ENCODE measurements at regions not wholly inside any gene's neighbourhood (a gene's known extent, or its start where the extent isn't known, plus 50 kb on each side); places are given as distances from the start of the nearest gene placed in this dataset.
A peak's percentile ranks its signal among the peaks of the same experiment; 100 is the strongest.
"Not testable (repeated sequence)": the region's sequence is repeated elsewhere in the genome, so short reads cannot be mapped to it uniquely, and the experiment has no call there.

- CTCF ChIA-PET = no interaction called here
- POLR2A ChIA-PET = no interaction called here
- no peaks in the 10 kb centered on the region for H3K4me1 Mint-ChIP-seq
- intact Hi-C loops (cut with DNase I, micrococcal nuclease) = no loop called here
- H3K4me3 Mint-ChIP-seq = no peak overlapping the region
- H3K27ac Mint-ChIP-seq = no peak overlapping the region
- peaks cover 20% of the 10 kb centered on the region for H3K9me3 Mint-ChIP-seq (ENCODE audit: low read depth)
- H3K36me3 Mint-ChIP-seq (ENCODE audit: low read depth) = no peaks in the 10 kb centered on the region
- H3K27me3 Mint-ChIP-seq = no peaks in the 10 kb centered on the region
- DNase-seq (peak; percentile 17), ATAC-seq (no peak)
These were observed 131.2 kb upstream of the FOXG1 start for GRCh38 chr14:28635387-28635786.

GRCh38 chr14:28635816-28636215, 130.8 kb upstream of the FOXG1 start:
- CTCF ChIA-PET, POLR2A ChIA-PET: not testable (repeated sequence)

GRCh38 chr14:28641189-28641588, 125.4 kb upstream of the FOXG1 start:
- DNase-seq; H3K4me1 Mint-ChIP-seq; H3K36me3 Mint-ChIP-seq (ENCODE audit: low read depth); H3K27ac Mint-ChIP-seq; CTCF ChIA-PET; intact Hi-C loops (cut with DNase I, micrococcal nuclease); ATAC-seq; H3K4me3 Mint-ChIP-seq; H3K27me3 Mint-ChIP-seq; POLR2A ChIA-PET: not testable (repeated sequence)
- peaks cover 12% of the 10 kb centered on the region for H3K9me3 Mint-ChIP-seq (ENCODE audit: low read depth)

More at GRCh38 chr14:28635816-28636215, 130.8 kb upstream of the FOXG1 start:
- H3K4me3 Mint-ChIP-seq; intact Hi-C loops (cut with DNase I, micrococcal nuclease); H3K27me3 Mint-ChIP-seq; ATAC-seq; H3K27ac Mint-ChIP-seq; H3K4me1 Mint-ChIP-seq; H3K36me3 Mint-ChIP-seq (ENCODE audit: low read depth); DNase-seq: not testable (repeated sequence)
- peaks cover 19% of the 10 kb centered on the region for H3K9me3 Mint-ChIP-seq (ENCODE audit: low read depth)

- no peaks in the 10 kb centered on the region for H3K36me3 Mint-ChIP-seq (ENCODE audit: low read depth)
- no peaks in the 10 kb centered on the region for H3K4me1 Mint-ChIP-seq
- peaks cover 12% of the 10 kb centered on the region for H3K9me3 Mint-ChIP-seq (ENCODE audit: low read depth)
- ChIA-PET CTCF (no interaction called here), POLR2A (no interaction called here)
- no peaks in the 10 kb centered on the region for H3K27me3 Mint-ChIP-seq
- no peak overlapping the region for H3K27ac Mint-ChIP-seq
- no peak for DNase-seq
- intact Hi-C loops (cut with DNase I, micrococcal nuclease) = no loop called here
- ATAC-seq = no peak
- H3K4me3 Mint-ChIP-seq = no peak overlapping the region
These were observed 115.4 kb upstream of the FOXG1 start for GRCh38 chr14:28651148-28651547.

DNA sequence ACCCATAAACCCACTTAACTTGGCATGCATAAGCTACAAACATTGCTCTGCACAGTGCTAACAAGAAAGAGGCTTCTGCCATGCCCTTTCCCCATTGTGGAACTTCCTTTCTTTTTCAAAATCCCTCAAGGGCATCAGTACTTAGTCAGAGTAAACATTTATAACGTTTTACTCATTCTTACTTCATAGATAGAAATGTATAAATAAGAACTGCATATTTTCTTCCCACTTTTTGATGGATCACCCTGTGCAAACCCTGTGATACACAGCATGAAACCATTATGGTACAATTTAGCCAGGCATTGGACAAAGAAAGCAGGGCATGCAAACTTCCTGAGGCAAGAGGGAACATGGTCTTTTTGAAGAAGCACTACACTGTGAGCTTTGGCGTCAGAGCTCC, 113.8 kb upstream of the FOXG1 start:
- Mint-ChIP-seq H3K9me3 (ENCODE audit: low read depth) (peaks cover 12% of the 10 kb centered on the region), H3K4me1 (no peaks in the 10 kb centered on the region), H3K4me3 (no peak overlapping the region), H3K36me3 (ENCODE audit: low read depth) (no peaks in the 10 kb centered on the region), H3K27me3 (no peaks in the 10 kb centered on the region), H3K27ac (no peak overlapping the region)
- ATAC-seq (no peak), DNase-seq (no peak)
- POLR2A ChIA-PET = no interaction called here
- intact Hi-C loops (cut with DNase I, micrococcal nuclease) = no loop called here
- CTCF ChIA-PET = no interaction called here

DNA sequence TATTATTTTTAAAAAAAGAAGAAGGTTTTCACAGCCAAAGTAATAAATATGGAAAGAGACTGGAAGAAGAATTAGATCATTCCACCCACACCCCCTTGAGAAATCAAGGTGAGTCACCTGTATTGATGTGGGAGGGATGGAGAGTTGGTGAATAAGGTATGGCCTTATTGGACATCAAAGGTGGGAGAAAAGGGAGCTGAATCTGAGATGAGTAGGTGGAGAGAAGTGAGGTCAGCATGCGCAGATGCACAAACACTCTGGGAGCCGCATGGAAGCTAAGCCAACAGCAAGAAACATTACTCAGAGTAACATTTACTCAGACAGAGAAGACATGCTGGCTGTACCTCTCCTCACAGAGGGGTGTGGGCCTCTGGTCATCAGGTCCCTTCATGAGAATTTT, 113.1 kb upstream of the FOXG1 start:
- ChIA-PET POLR2A (no interaction called here), CTCF (no interaction called here)
- ATAC-seq (no peak), DNase-seq (no peak)
- Mint-ChIP-seq H3K27me3 (no peaks in the 10 kb centered on the region), H3K27ac (no peak overlapping the region), H3K4me3 (no peak overlapping the region), H3K4me1 (no peaks in the 10 kb centered on the region), H3K9me3 (ENCODE audit: low read depth) (peaks cover 12% of the 10 kb centered on the region), H3K36me3 (ENCODE audit: low read depth) (no peaks in the 10 kb centered on the region)
- intact Hi-C loops (cut with DNase I, micrococcal nuclease) = no loop called here

GRCh38 chr14:28656704-28657255, 109.8 kb upstream of the FOXG1 start:
- CTCF ChIA-PET = no interaction called here
- no peak overlapping the region for H3K27ac Mint-ChIP-seq
- H3K36me3 Mint-ChIP-seq (ENCODE audit: low read depth) = no peaks in the 10 kb centered on the region
- DNase-seq (no peak), ATAC-seq (no peak)
- no peaks in the 10 kb centered on the region for H3K27me3 Mint-ChIP-seq
- POLR2A ChIA-PET = no interaction called here
- H3K4me3 Mint-ChIP-seq = no peak overlapping the region
- no peaks in the 10 kb centered on the region for H3K4me1 Mint-ChIP-seq
- intact Hi-C loops (cut with DNase I, micrococcal nuclease) = no loop called here
- peaks cover 4% of the 10 kb centered on the region for H3K9me3 Mint-ChIP-seq (ENCODE audit: low read depth)

DNA sequence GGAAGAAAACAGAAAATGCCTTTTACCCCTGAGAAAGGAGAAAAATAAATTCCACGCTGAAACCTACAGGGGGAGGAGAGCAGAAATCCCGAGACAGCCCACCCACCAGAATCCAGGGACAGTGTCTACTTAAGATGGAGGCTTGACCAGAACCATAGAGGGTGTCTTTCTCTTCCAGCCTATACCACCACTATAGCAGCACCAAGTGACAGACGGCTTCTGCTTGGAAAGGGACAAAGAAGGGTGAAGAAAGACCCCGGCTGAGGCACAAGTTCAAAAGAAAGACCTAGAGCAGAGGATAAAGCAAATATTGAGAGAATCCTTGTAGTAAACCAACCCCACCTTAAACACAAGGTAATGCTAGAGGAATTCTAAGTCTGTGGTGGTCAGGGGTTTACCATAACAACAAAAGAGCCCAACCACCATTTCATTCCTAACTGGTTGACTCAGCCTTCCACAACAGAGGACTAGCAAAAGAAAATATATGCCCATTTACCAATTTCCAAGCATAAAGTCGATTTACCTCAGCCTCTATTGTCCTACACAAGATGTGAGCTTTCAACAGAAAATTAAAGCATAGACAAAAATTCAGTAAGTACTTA, 105.3 kb upstream of the FOXG1 start:
- POLR2A ChIA-PET = no interaction called here
- no peak overlapping the region for H3K27ac Mint-ChIP-seq
- H3K36me3 Mint-ChIP-seq (ENCODE audit: low read depth) = no peaks in the 10 kb centered on the region
- intact Hi-C loops (cut with DNase I, micrococcal nuclease) = no loop called here
- ATAC-seq = no peak
- H3K27me3 Mint-ChIP-seq = no peaks in the 10 kb centered on the region
- no peak for DNase-seq
- H3K4me3 Mint-ChIP-seq = no peak overlapping the region
- CTCF ChIA-PET = no interaction called here
- H3K9me3 Mint-ChIP-seq (ENCODE audit: low read depth) = no peaks in the 10 kb centered on the region
- no peaks in the 10 kb centered on the region for H3K4me1 Mint-ChIP-seq

- CTCF ChIA-PET = no interaction called here
- POLR2A ChIA-PET = no interaction called here
- H3K4me1 Mint-ChIP-seq = no peaks in the 10 kb centered on the region
- H3K4me3 Mint-ChIP-seq = no peak overlapping the region
- no peak overlapping the region for H3K27ac Mint-ChIP-seq
- DNase-seq (no peak), ATAC-seq (no peak)
- no peaks in the 10 kb centered on the region for H3K27me3 Mint-ChIP-seq
- intact Hi-C loops (cut with DNase I, micrococcal nuclease) = no loop called here
- H3K9me3 Mint-ChIP-seq (ENCODE audit: low read depth) = peaks cover 3% of the 10 kb centered on the region
- no peaks in the 10 kb centered on the region for H3K36me3 Mint-ChIP-seq (ENCODE audit: low read depth)
These were observed 99.6 kb upstream of the FOXG1 start for GRCh38 chr14:28666961-28667360.

GRCh38 chr14:28671425-28671824, 95.2 kb upstream of the FOXG1 start:
- Mint-ChIP-seq H3K9me3 (ENCODE audit: low read depth) (peaks cover 12% of the 10 kb centered on the region), H3K27ac (no peak overlapping the region), H3K36me3 (ENCODE audit: low read depth) (no peaks in the 10 kb centered on the region), H3K4me3 (no peak overlapping the region), H3K4me1 (no peaks in the 10 kb centered on the region), H3K27me3 (no peaks in the 10 kb centered on the region)
- CTCF ChIA-PET = no interaction called here
- ATAC-seq = no peak
- intact Hi-C loops (cut with DNase I, micrococcal nuclease) = no loop called here
- no peak for DNase-seq
- POLR2A ChIA-PET = no interaction called here

DNA sequence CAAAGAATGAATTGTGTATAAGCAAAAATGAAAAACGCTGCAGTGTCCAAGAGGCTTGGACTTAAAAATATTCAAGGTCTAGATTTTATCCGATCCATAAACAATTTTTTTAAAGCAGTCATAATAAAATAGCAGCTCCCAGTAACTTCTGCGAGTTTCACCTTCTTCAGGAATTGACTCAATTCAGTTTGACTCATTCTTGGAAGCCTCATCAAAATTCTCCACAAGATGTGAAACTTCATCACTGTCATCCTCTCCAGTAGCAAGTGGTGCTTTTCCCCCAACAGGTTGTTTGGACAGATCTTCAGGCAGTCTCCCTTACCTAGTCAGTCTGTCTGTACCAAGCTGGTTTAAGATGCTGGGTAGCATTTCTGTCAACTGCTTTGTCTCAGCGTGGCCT, 93.5 kb upstream of the FOXG1 start:
- no peak overlapping the region for H3K27ac Mint-ChIP-seq
- ChIA-PET CTCF (no interaction called here), POLR2A (no interaction called here)
- DNase-seq (no peak), ATAC-seq (no peak)
- intact Hi-C loops (cut with DNase I, micrococcal nuclease) = no loop called here
- H3K36me3 Mint-ChIP-seq (ENCODE audit: low read depth) = no peaks in the 10 kb centered on the region
- H3K9me3 Mint-ChIP-seq (ENCODE audit: low read depth) = peaks cover 12% of the 10 kb centered on the region
- H3K27me3 Mint-ChIP-seq = no peaks in the 10 kb centered on the region
- no peaks in the 10 kb centered on the region for H3K4me1 Mint-ChIP-seq
- H3K4me3 Mint-ChIP-seq = no peak overlapping the region

GRCh38 chr14:28676479-28676878, 90.1 kb upstream of the FOXG1 start:
- no peak overlapping the region for H3K27ac Mint-ChIP-seq
- POLR2A ChIA-PET = no interaction called here
- intact Hi-C loops (cut with DNase I, micrococcal nuclease) = no loop called here
- H3K4me3 Mint-ChIP-seq = no peak overlapping the region
- H3K4me1 Mint-ChIP-seq = no peaks in the 10 kb centered on the region
- no peaks in the 10 kb centered on the region for H3K27me3 Mint-ChIP-seq
- CTCF ChIA-PET = no interaction called here
- ATAC-seq (peak; percentile 60), DNase-seq (no peak)
- H3K9me3 Mint-ChIP-seq (ENCODE audit: low read depth) = peaks cover 14% of the 10 kb centered on the region
- H3K36me3 Mint-ChIP-seq (ENCODE audit: low read depth) = no peaks in the 10 kb centered on the region

- intact Hi-C loops (cut with DNase I, micrococcal nuclease) = no loop called here
- ATAC-seq = no peak
- Mint-ChIP-seq H3K9me3 (ENCODE audit: low read depth) (peaks cover 11% of the 10 kb centered on the region), H3K4me3 (no peak overlapping the region), H3K36me3 (ENCODE audit: low read depth) (no peaks in the 10 kb centered on the region), H3K27ac (no peak overlapping the region), H3K4me1 (no peaks in the 10 kb centered on the region), H3K27me3 (no peaks in the 10 kb centered on the region)
- ChIA-PET CTCF (no interaction called here), POLR2A (no interaction called here)
- DNase-seq = no peak
These were observed 89.2 kb upstream of the FOXG1 start for GRCh38 chr14:28677381-28677780.

Measured in activated CD4-positive, alpha-beta T cell treated with anti-CD3 and anti-CD28 coated beads for 36 hours (primary cell).